Activated CD8-positive, alpha-beta memory T cell treated with anti-CD3 and anti-CD28 coated beads, Interleukin-2, amount 50 U/mL, for 1 hour (primary cell): ENCODE measurements at regions not wholly inside any gene's neighbourhood (a gene's known extent, or its start where the extent isn't known, plus 50 kb on each side); places are given as distances from the start of the nearest gene placed in this dataset.
"Not testable (repeated sequence)": the region's sequence is repeated elsewhere in the genome, so short reads cannot be mapped to it uniquely, and the experiment has no call there.

Experiments
- DNase-seq: peaks from one replicate; pipeline ENCODE4 v3.0.0-alpha.2; 2020; ENCODE audit errors: extremely low read depth

GRCh38 chr21:28592205-28592865, 400.3 kb downstream of the LTN1 start:
- no peak for DNase-seq

GRCh38 chr21:28590676-28591075, 402.0 kb downstream of the LTN1 start:
- no peak for DNase-seq

GRCh38 chr21:28590026-28590425, 402.7 kb downstream of the LTN1 start:
- DNase-seq, result no peak

GRCh38 chr21:28588997-28589396, 403.7 kb downstream of the LTN1 start:
- no peak for DNase-seq

- DNase-seq, result no peak
These were observed 404.9 kb downstream of the LTN1 start for GRCh38 chr21:28587748-28588147.

GRCh38 chr21:28581976-28582375, 410.7 kb downstream of the LTN1 start:
- no peak for DNase-seq

GRCh38 chr21:28581311-28581731, 411.4 kb downstream of the LTN1 start:
- DNase-seq, result not testable (repeated sequence)

- no peak for DNase-seq
These were observed 412.1 kb downstream of the LTN1 start for GRCh38 chr21:28580585-28580984.

GRCh38 chr21:28579986-28580550, 412.6 kb downstream of the LTN1 start:
- no peak for DNase-seq

GRCh38 chr21:28568692-28569091, 424.0 kb downstream of the LTN1 start:
- DNase-seq, result no peak

- not testable (repeated sequence) for DNase-seq
These were observed 428.7 kb downstream of the LTN1 start for GRCh38 chr21:28563933-28564332.

- no peak for DNase-seq
These were observed 430.9 kb downstream of the LTN1 start for GRCh38 chr21:28561772-28562171.

- no peak for DNase-seq
These were observed 437.8 kb downstream of the LTN1 start for GRCh38 chr21:28554660-28555475.

- DNase-seq, result no peak
These were observed 442.4 kb downstream of the LTN1 start for GRCh38 chr21:28550057-28550825.

GRCh38 chr21:28548291-28548690, 444.4 kb downstream of the LTN1 start:
- no peak for DNase-seq

GRCh38 chr21:28547766-28548165, 444.9 kb downstream of the LTN1 start:
- no peak for DNase-seq

GRCh38 chr21:28543975-28544374, 448.7 kb downstream of the LTN1 start:
- no peak for DNase-seq

GRCh38 chr21:28541371-28542112, 451.1 kb downstream of the LTN1 start:
- no peak for DNase-seq

- DNase-seq, result no peak
These were observed 452.2 kb downstream of the LTN1 start for GRCh38 chr21:28540514-28540913.

GRCh38 chr21:28539623-28539988, 453.1 kb downstream of the LTN1 start:
- DNase-seq, result no peak

- DNase-seq, result no peak
These were observed 453.6 kb downstream of the LTN1 start for GRCh38 chr21:28538987-28539622.
